ENCODE measurements at regions not wholly inside any gene's neighbourhood (a gene's known extent, or its start where the extent isn't known, plus 50 kb on each side); places are given as distances from the start of the nearest gene placed in this dataset.

DNA sequence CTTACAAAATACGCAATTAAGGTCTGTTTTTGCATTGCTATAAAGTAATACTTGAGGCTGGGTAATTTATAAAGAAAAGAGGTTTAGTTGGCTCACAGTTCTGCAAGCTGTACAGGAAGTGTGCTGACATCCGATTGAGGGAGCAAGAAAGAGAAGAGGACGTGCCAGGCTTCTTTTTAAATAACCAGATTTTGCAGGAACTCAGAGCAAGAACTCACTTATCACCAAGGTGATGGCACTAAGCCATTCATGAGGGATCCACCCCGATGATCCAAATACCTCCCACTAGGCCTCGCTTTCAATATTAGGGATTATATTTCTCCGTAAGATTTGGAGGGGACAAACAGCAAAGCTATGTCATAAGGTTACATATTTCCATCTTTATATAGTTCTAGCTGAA lies 456.7 kb downstream of the GLUD2 start:
- no peak for ATAC-seq
- Histone ChIP-seq H3K9me3 (no peaks in the 10 kb centered on the region), H3K4me3 (no peak overlapping the region), H3K4me1 (no peaks in the 10 kb centered on the region), H3K36me3 (no peaks in the 10 kb centered on the region), H3K27me3 (no peaks in the 10 kb centered on the region), H3K27ac (no peak overlapping the region)
- TF ChIP-seq EP300 (IDR thresholded peaks at IDR 0.05) (no peak), POLR2AphosphoS5 (IDR thresholded peaks at IDR 0.05) (no peak), POLR2A (IDR thresholded peaks at IDR 0.05) (no peak)
- TF ChIP-seq, protein P1, sequence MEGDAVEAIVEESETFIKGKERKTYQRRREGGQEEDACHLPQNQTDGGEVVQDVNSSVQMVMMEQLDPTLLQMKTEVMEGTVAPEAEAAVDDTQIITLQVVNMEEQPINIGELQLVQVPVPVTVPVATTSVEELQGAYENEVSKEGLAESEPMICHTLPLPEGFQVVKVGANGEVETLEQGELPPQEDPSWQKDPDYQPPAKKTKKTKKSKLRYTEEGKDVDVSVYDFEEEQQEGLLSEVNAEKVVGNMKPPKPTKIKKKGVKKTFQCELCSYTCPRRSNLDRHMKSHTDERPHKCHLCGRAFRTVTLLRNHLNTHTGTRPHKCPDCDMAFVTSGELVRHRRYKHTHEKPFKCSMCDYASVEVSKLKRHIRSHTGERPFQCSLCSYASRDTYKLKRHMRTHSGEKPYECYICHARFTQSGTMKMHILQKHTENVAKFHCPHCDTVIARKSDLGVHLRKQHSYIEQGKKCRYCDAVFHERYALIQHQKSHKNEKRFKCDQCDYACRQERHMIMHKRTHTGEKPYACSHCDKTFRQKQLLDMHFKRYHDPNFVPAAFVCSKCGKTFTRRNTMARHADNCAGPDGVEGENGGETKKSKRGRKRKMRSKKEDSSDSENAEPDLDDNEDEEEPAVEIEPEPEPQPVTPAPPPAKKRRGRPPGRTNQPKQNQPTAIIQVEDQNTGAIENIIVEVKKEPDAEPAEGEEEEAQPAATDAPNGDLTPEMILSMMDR (IDR thresholded peaks at IDR 0.05), result no peak
- 64 to 74% methylated on average over 3 to 6 of the region's 6 CpGs for WGBS, 2 donors (ENCODE audit: low coverage in 1 of 2)

- H3K27ac ChIP-seq, result no peak overlapping the region
- no peaks in the 10 kb centered on the region for H3K9me3 ChIP-seq
- H3K4me3 ChIP-seq, result no peak overlapping the region
- H3K4me1 ChIP-seq, result no peaks in the 10 kb centered on the region
- TF ChIP-seq POLR2AphosphoS5 (IDR thresholded peaks at IDR 0.05) (no peak), EP300 (IDR thresholded peaks at IDR 0.05) (no peak), POLR2A (IDR thresholded peaks at IDR 0.05) (no peak)
- TF ChIP-seq, protein P1 (IDR thresholded peaks at IDR 0.05), result no peak
- ATAC-seq, result no peak
- 83 to 92% methylated on average over 1 of the region's 1 CpG for WGBS, 2 donors (ENCODE audit: low coverage in 1 of 2)
- no peaks in the 10 kb centered on the region for H3K36me3 ChIP-seq
- no peaks in the 10 kb centered on the region for H3K27me3 ChIP-seq
Measured at GRCh38 chrX:121546317-121546716, 498.9 kb downstream of the GLUD2 start.

- Histone ChIP-seq H3K4me1 (no peaks in the 10 kb centered on the region), H3K27ac (no peak overlapping the region), H3K4me3 (no peak overlapping the region), H3K27me3 (no peaks in the 10 kb centered on the region), H3K36me3 (no peaks in the 10 kb centered on the region), H3K9me3 (no peaks in the 10 kb centered on the region)
- ATAC-seq, result no peak
- 37 to 48% methylated on average over 2 of the region's 2 CpGs for WGBS, 2 donors (ENCODE audit: low coverage in 1 of 2)
- TF ChIP-seq, protein P1 (IDR thresholded peaks at IDR 0.05), result no peak
- TF ChIP-seq EP300 (IDR thresholded peaks at IDR 0.05), result no peak
- TF ChIP-seq POLR2AphosphoS5 (IDR thresholded peaks at IDR 0.05), result no peak
- no peak for TF ChIP-seq POLR2A (IDR thresholded peaks at IDR 0.05)
Measured at GRCh38 chrX:121558886-121559285, 511.5 kb downstream of the GLUD2 start.

GRCh38 chrX:121562616-121563015 lies 515.2 kb downstream of the GLUD2 start:
- Histone ChIP-seq H3K27ac (no peak overlapping the region), H3K4me3 (no peak overlapping the region), H3K9me3 (no peaks in the 10 kb centered on the region), H3K27me3 (no peaks in the 10 kb centered on the region), H3K4me1 (no peaks in the 10 kb centered on the region), H3K36me3 (no peaks in the 10 kb centered on the region)
- no peak for TF ChIP-seq POLR2A (IDR thresholded peaks at IDR 0.05)
- no peak for TF ChIP-seq POLR2AphosphoS5 (IDR thresholded peaks at IDR 0.05)
- no peak for TF ChIP-seq EP300 (IDR thresholded peaks at IDR 0.05)
- TF ChIP-seq, protein P1 (IDR thresholded peaks at IDR 0.05), result no peak
- no peak for ATAC-seq

- ATAC-seq, result no peak
- H3K4me1 ChIP-seq, result no peaks in the 10 kb centered on the region
- H3K9me3 ChIP-seq, result no peaks in the 10 kb centered on the region
- H3K36me3 ChIP-seq, result no peaks in the 10 kb centered on the region
- H3K4me3 ChIP-seq, result no peak overlapping the region
- TF ChIP-seq POLR2AphosphoS5 (IDR thresholded peaks at IDR 0.05), result no peak
- TF ChIP-seq EP300 (IDR thresholded peaks at IDR 0.05), result no peak
- no peak for TF ChIP-seq POLR2A (IDR thresholded peaks at IDR 0.05)
- TF ChIP-seq, protein P1 (IDR thresholded peaks at IDR 0.05), result no peak
- WGBS, 2 donors (ENCODE audit: low coverage in 1 of 2), result 60 to 80% methylated on average over 1 to 3 of the region's 4 CpGs
- no peaks in the 10 kb centered on the region for H3K27me3 ChIP-seq
- H3K27ac ChIP-seq, result no peak overlapping the region
Measured at GRCh38 chrX:121569609-121570008, 522.2 kb downstream of the GLUD2 start.
